ENCODE measurements at regions not wholly inside any gene's neighbourhood (a gene's known extent, or its start where the extent isn't known, plus 50 kb on each side); places are given as distances from the start of the nearest gene placed in this dataset.

DNA sequence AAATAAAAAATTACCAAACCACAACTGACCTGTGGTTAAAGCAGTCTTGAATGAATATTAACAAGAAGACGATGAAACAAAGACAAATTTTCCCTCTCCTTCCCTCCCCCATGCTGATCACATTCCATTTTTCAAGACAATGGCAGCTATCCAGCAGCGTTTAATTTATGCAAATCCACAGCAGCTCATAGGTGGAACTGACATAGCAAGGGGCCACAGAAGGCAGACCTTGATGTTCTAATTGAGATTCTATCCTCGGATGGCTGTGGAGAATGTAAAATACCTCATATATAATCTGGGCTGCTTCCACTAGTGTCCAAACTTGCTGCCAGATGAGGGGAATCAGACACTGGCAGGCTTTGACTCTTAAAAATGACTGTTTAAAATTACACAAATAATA, 211.5 kb downstream of the CHRDL1 start:
- H3K36me3 Mint-ChIP-seq (ENCODE audit: low read depth) = no peaks in the 10 kb centered on the region
- H3K9me3 Mint-ChIP-seq = peaks cover 2% of the 10 kb centered on the region
- intact Hi-C loops (cut with micrococcal nuclease) = no loop called here
- CTCF ChIA-PET = no interaction called here
- ATAC-seq (ENCODE audit: low read depth) (no peak), DNase-seq (no peak)
- H3K27me3 Mint-ChIP-seq = no peaks in the 10 kb centered on the region
- POLR2A ChIA-PET = no interaction called here
- no peak overlapping the region for H3K4me3 Mint-ChIP-seq
- TF ChIP-seq, protein P1, sequence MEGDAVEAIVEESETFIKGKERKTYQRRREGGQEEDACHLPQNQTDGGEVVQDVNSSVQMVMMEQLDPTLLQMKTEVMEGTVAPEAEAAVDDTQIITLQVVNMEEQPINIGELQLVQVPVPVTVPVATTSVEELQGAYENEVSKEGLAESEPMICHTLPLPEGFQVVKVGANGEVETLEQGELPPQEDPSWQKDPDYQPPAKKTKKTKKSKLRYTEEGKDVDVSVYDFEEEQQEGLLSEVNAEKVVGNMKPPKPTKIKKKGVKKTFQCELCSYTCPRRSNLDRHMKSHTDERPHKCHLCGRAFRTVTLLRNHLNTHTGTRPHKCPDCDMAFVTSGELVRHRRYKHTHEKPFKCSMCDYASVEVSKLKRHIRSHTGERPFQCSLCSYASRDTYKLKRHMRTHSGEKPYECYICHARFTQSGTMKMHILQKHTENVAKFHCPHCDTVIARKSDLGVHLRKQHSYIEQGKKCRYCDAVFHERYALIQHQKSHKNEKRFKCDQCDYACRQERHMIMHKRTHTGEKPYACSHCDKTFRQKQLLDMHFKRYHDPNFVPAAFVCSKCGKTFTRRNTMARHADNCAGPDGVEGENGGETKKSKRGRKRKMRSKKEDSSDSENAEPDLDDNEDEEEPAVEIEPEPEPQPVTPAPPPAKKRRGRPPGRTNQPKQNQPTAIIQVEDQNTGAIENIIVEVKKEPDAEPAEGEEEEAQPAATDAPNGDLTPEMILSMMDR (IDR thresholded peaks at IDR 0.05) = no peak
- H3K4me1 Mint-ChIP-seq = no peaks in the 10 kb centered on the region
- no peak overlapping the region for H3K27ac Mint-ChIP-seq

DNA sequence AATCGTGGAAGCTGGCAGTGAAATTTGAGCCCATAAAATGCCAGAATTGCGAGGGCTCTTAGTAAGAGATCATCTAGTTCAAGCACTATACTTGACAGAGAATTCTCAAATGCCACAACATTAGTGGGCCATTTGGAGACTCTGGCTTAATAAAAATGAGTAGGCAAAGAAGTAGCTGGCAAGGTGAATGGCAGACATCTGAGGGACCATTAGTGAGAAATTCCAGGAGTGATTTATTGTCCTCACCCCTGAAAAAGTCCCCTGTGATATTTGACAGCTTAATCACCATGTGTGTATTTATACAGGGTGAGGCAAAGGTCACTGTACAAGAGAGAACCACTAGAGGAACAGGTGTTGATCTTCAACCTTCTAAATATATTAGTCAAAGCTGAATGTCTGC, 207.5 kb downstream of the CHRDL1 start:
- ATAC-seq (ENCODE audit: low read depth) = no peak
- Mint-ChIP-seq H3K36me3 (ENCODE audit: low read depth) (no peaks in the 10 kb centered on the region), H3K4me3 (no peak overlapping the region), H3K9me3 (no peaks in the 10 kb centered on the region), H3K27ac (no peak overlapping the region), H3K27me3 (no peaks in the 10 kb centered on the region), H3K4me1 (no peaks in the 10 kb centered on the region)
- no peak for DNase-seq
- intact Hi-C loops (cut with micrococcal nuclease) = no loop called here
- TF ChIP-seq, protein P1 (IDR thresholded peaks at IDR 0.05) = no peak
- CTCF ChIA-PET = no interaction called here
- POLR2A ChIA-PET = no interaction called here

DNA sequence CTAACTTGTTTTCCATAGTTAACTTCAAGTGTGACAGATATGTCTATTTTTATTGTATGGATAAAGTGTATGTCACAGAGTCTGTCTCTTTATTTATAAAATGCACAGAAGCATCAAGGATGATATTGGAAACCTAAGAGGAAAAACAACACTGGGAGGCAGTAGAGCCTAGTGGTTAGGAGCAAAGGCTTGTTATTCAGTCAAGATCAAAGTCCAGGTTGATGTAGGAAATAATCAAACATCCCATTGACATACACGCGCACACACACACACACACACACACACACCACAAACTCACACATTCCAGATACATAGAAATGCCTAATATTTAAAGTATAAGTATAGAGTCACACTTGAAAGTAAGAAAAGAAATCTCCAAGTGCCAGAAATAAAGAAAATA, 206.8 kb downstream of the CHRDL1 start:
- intact Hi-C loops (cut with micrococcal nuclease) = no loop called here
- Mint-ChIP-seq H3K4me1 (no peaks in the 10 kb centered on the region), H3K4me3 (no peak overlapping the region), H3K27ac (no peak overlapping the region), H3K9me3 (no peaks in the 10 kb centered on the region), H3K36me3 (ENCODE audit: low read depth) (no peaks in the 10 kb centered on the region), H3K27me3 (no peaks in the 10 kb centered on the region)
- CTCF ChIA-PET = no interaction called here
- no peak for DNase-seq
- TF ChIP-seq, protein P1 (IDR thresholded peaks at IDR 0.05) = no peak
- ATAC-seq (ENCODE audit: low read depth) = no peak
- POLR2A ChIA-PET = no interaction called here

DNA sequence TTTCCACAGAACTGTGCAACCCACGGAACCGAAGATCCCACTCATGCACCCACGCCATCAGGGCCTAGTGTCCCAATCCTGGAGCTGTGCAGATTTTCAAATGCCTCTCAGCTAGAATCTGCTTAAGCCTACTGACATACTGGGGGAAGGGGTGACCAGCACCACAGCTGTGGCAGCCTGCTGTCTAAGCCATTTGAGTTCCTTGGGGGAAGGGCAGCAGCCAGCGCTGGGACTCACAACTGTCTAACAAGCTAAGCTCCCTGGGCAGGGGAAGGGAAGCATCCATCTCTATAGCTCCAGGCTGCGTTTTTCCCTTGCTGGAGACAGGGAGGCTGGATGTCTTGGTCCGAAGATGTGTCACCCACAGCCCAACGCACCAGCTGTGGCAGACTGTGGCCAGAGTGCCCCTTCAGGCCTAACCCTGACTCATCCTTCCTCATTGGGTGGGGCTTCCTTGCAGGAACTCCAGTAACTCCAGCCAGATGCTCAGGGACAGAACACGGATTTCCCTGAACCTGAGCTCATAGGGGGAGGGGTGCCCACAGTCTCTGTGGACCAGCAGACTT, 194.8 kb downstream of the CHRDL1 start:
- H3K9me3 Mint-ChIP-seq = peaks cover 3% of the 10 kb centered on the region
- DNase-seq (no peak), ATAC-seq (ENCODE audit: low read depth) (no peak)
- H3K27me3 Mint-ChIP-seq = no peaks in the 10 kb centered on the region
- no peak overlapping the region for H3K4me3 Mint-ChIP-seq
- ChIA-PET CTCF (no interaction called here), POLR2A (no interaction called here)
- TF ChIP-seq, protein P1 (IDR thresholded peaks at IDR 0.05) = no peak
- H3K4me1 Mint-ChIP-seq = no peaks in the 10 kb centered on the region
- H3K36me3 Mint-ChIP-seq (ENCODE audit: low read depth) = no peaks in the 10 kb centered on the region
- intact Hi-C loops (cut with micrococcal nuclease) = no loop called here
- H3K27ac Mint-ChIP-seq = no peak overlapping the region

DNA sequence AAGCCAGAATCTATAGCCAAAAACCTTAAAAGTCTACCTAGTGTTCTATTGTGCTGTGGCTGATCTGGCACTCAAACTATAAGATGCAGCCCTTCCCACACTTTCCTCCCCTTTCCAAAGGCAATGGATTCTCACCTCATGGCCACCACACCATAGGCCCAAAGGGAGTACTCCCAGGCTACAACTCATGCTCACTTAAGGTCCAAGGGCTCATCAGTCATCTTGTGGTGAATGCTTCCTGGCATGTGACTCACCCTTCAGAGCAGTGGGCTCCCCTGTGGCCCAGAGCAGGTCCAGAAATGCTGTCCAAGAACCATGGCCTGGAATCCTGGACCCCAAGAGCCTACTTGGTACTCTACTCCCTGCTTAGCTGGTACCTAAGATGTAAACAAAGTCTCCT, 181.0 kb downstream of the CHRDL1 start:
- H3K4me3 Mint-ChIP-seq = no peak overlapping the region
- CTCF ChIA-PET = no interaction called here
- no peak for ATAC-seq (ENCODE audit: low read depth)
- intact Hi-C loops (cut with micrococcal nuclease) = no loop called here
- no peaks in the 10 kb centered on the region for H3K4me1 Mint-ChIP-seq
- H3K36me3 Mint-ChIP-seq (ENCODE audit: low read depth) = no peaks in the 10 kb centered on the region
- DNase-seq = no peak
- POLR2A ChIA-PET = no interaction called here
- peaks cover 2% of the 10 kb centered on the region for H3K9me3 Mint-ChIP-seq
- TF ChIP-seq, protein P1 (IDR thresholded peaks at IDR 0.05) = no peak
- H3K27ac Mint-ChIP-seq = no peak overlapping the region
- no peaks in the 10 kb centered on the region for H3K27me3 Mint-ChIP-seq
